ENCODE measurements at regions not wholly inside any gene's neighbourhood (a gene's known extent, or its start where the extent isn't known, plus 50 kb on each side); places are given as distances from the start of the nearest gene placed in this dataset.

- TF ChIP-seq RAD21 (IDR thresholded peaks at IDR 0.05; ENCODE audit: low read length) (no peak), USF2 (IDR thresholded peaks at IDR 0.05; ENCODE audit: low read depth, low read length) (no peak), MXI1 (IDR thresholded peaks at IDR 0.05; ENCODE audit: borderline replicate concordance, low read depth, low read length) (no peak), FOS (IDR thresholded peaks at IDR 0.05; ENCODE audit: low read depth, low read length) (no peak), CTCF (conservative IDR thresholded peaks at IDR 0.05; ENCODE audit: low read depth, low read length) (no peak), POLR2A (IDR thresholded peaks at IDR 0.05; ENCODE audit: low read depth, low read length) (no peak), CHD1 (IDR thresholded peaks at IDR 0.05; ENCODE audit: low read depth, low read length) (no peak), BHLHE40 (IDR thresholded peaks at IDR 0.05; ENCODE audit: low read depth, low read length) (no peak)
Measured at GRCh38 chr2:37456479-37456878, 112.0 kb downstream of the QPCT start.

All from IMR-90 (cell line).